Stomach (tissue), 4 donors: ENCODE measurements at regions not wholly inside any gene's neighbourhood (a gene's known extent, or its start where the extent isn't known, plus 50 kb on each side); places are given as distances from the start of the nearest gene placed in this dataset.

ENCODE experiments used
- CTCF ChIP-seq, 7 experiments: fragments of 450-650 bp in 4 of 7; fragments of 200-600 bp in 3 of 7; sonication (generic) in 3 of 7; IDR thresholded peaks; one replicate each; pipeline ENCODE4 v1.5.1; 2016 to 2019; ENCODE audit warnings: antibody characterized with exemption in 7 of 7, control low read depth in 2 of 7, mild to moderate bottlenecking in 1 of 7
- POLR2A ChIP-seq, 4 donors: fragments of 450-650 bp; IDR thresholded peaks; one replicate each; pipeline ENCODE4 v1.6.1; 2016; ENCODE audit warnings: antibody characterized with exemption in 4 of 4, control low read depth in 2 of 4, mild to moderate bottlenecking in 1 of 4, moderate library complexity in 1 of 4

- no peak for TF ChIP-seq CTCF (IDR thresholded peaks at IDR 0.05)
- TF ChIP-seq POLR2A (IDR thresholded peaks at IDR 0.05): no peak
Measured at GRCh38 chr4:77225022-77225421, 68.0 kb downstream of the CCNG2 start.
